Spleen (tissue), 7 donors: ENCODE measurements at regions not wholly inside any gene's neighbourhood (a gene's known extent, or its start where the extent isn't known, plus 50 kb on each side); places are given as distances from the start of the nearest gene placed in this dataset.

Source experiments
- POLR2A ChIP-seq, 3 donors: fragments of 450-650 bp; IDR thresholded peaks; one replicate each; pipeline ENCODE4 v1.5.1; 2017; ENCODE audit warnings: antibody characterized with exemption in 3 of 3, mild to moderate bottlenecking in 1 of 3
- POLR2AphosphoS5 ChIP-seq, 3 donors: sonication (generic); formaldehyde crosslinking; IDR thresholded peaks; one replicate each; pipeline ENCODE4 v1.5.1; 2017; ENCODE audit warnings: antibody characterized with exemption in 3 of 3
- TF ChIP-seq, protein P1 (sequence below), 11 experiments: fragments of 200-600 bp in 7 of 11; fragments of 450-650 bp in 4 of 11; sonication (generic) in 4 of 11; IDR thresholded peaks in 8 of 11; conservative IDR thresholded peaks in 3 of 11; 1 replicate in 7 of 11; 2 replicates in 4 of 11; pipeline versions ENCODE4 v1.4.0 to v1.8.0; 2016 to 2021; ENCODE audit warnings: antibody characterized with exemption in 11 of 11, inconsistent platforms in 4 of 11, mild to moderate bottlenecking in 1 of 11
- donor health status: DM: no; HTN: no; CAD: no; lungs with moderate emphysema.
- donor health status: DM: no; HTN: no; CAD: no.
- donor health status: DM: no; HTN: no; CAD: no.

DNA sequence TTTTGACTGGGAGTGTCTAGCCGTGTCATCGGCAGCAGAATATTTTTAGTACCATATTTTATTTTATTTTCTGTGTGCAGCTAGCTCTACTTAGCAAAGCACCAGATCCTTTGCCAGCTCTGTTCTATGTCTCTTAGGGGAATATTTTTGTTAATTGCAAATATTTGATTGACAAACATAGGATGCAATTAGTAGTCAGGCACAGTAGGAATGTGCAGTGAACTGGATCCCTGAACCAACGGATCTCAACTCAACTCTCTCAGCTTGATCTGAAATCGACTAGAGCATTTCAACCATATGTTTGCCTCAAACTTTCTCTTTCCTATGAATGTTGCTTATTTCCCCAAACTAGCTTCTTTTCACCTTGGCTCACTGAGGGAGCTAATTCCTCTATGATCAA, 998.0 kb upstream of the FANCL start:
- TF ChIP-seq POLR2AphosphoS5 (IDR thresholded peaks at IDR 0.05) (no peak), POLR2A (IDR thresholded peaks at IDR 0.05) (no peak)
- TF ChIP-seq, protein P1, sequence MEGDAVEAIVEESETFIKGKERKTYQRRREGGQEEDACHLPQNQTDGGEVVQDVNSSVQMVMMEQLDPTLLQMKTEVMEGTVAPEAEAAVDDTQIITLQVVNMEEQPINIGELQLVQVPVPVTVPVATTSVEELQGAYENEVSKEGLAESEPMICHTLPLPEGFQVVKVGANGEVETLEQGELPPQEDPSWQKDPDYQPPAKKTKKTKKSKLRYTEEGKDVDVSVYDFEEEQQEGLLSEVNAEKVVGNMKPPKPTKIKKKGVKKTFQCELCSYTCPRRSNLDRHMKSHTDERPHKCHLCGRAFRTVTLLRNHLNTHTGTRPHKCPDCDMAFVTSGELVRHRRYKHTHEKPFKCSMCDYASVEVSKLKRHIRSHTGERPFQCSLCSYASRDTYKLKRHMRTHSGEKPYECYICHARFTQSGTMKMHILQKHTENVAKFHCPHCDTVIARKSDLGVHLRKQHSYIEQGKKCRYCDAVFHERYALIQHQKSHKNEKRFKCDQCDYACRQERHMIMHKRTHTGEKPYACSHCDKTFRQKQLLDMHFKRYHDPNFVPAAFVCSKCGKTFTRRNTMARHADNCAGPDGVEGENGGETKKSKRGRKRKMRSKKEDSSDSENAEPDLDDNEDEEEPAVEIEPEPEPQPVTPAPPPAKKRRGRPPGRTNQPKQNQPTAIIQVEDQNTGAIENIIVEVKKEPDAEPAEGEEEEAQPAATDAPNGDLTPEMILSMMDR (IDR thresholded peaks at IDR 0.05 in 8 of 11, conservative IDR thresholded peaks at IDR 0.05 in 3 of 11): no peak
